ENCODE measurements at regions not wholly inside any gene's neighbourhood (a gene's known extent, or its start where the extent isn't known, plus 50 kb on each side); places are given as distances from the start of the nearest gene placed in this dataset.

- no peaks in the 10 kb centered on the region for H3K27me3 ChIP-seq (ENCODE audit: insufficient read depth, low read length, poor library complexity, severe bottlenecking)
- H3K36me3 ChIP-seq (ENCODE audit: insufficient read depth, low read length) = no peaks in the 10 kb centered on the region
- TF ChIP-seq CTCF (conservative IDR thresholded peaks at IDR 0.05; ENCODE audit: low read length) (no peak), EZH2phosphoT487 (IDR thresholded peaks at IDR 0.05; ENCODE audit: borderline replicate concordance) (no peak)
- no peak overlapping the region for H3K9ac ChIP-seq (ENCODE audit: low read depth, low read length, poor library complexity, severe bottlenecking)
- H2AFZ ChIP-seq (ENCODE audit: low read length) = 0 out of 2 replicates have a peak overlapping the region, but pooled peaks have one; percentile 40
- no peaks in the 10 kb centered on the region for H3F3A ChIP-seq (ENCODE audit: low read depth)
- no peaks in the 10 kb centered on the region for H3K4me1 ChIP-seq (ENCODE audit: insufficient read depth, low read length, poor library complexity, severe bottlenecking)
- H3K4me2 ChIP-seq (ENCODE audit: low read depth, low read length, poor library complexity, severe bottlenecking) = no peak overlapping the region
- no peaks in the 10 kb centered on the region for H3K79me2 ChIP-seq (ENCODE audit: insufficient read depth, low read length)
- H3K9me2 ChIP-seq (replicated peaks; ENCODE audit: low read depth, low read length) = no peaks in the 10 kb centered on the region
- H3K9me3 ChIP-seq (ENCODE audit: insufficient read depth, low read depth, low read length) = peaks cover 5% of the 10 kb centered on the region
- no peak overlapping the region for H3K4me3 ChIP-seq (ENCODE audit: low read length, poor library complexity, severe bottlenecking)
- no peaks in the 10 kb centered on the region for H4K20me1 ChIP-seq (ENCODE audit: insufficient read depth, low read length, poor library complexity, severe bottlenecking)
Observed at GRCh38 chr9:82645600-82645999, 417.3 kb downstream of the RASEF start.

GRCh38 chr9:82650368-82650767 lies 412.6 kb downstream of the RASEF start:
- no peak for TF ChIP-seq CTCF (conservative IDR thresholded peaks at IDR 0.05; ENCODE audit: low read length)
- TF ChIP-seq EZH2phosphoT487 (IDR thresholded peaks at IDR 0.05; ENCODE audit: borderline replicate concordance) = no peak
- no peak overlapping the region for H3K4me2 ChIP-seq (ENCODE audit: low read depth, low read length, poor library complexity, severe bottlenecking)
- H2AFZ ChIP-seq (ENCODE audit: low read length) = no peak overlapping the region
- no peaks in the 10 kb centered on the region for H3F3A ChIP-seq (ENCODE audit: low read depth)
- no peaks in the 10 kb centered on the region for H3K9me2 ChIP-seq (replicated peaks; ENCODE audit: low read depth, low read length)
- no peaks in the 10 kb centered on the region for H3K79me2 ChIP-seq (ENCODE audit: insufficient read depth, low read length)
- no peaks in the 10 kb centered on the region for H4K20me1 ChIP-seq (ENCODE audit: insufficient read depth, low read length, poor library complexity, severe bottlenecking)
- no peaks in the 10 kb centered on the region for H3K27me3 ChIP-seq (ENCODE audit: insufficient read depth, low read length, poor library complexity, severe bottlenecking)
- peaks cover 9% of the 10 kb centered on the region for H3K9me3 ChIP-seq (ENCODE audit: insufficient read depth, low read depth, low read length)
- H3K4me1 ChIP-seq (ENCODE audit: insufficient read depth, low read length, poor library complexity, severe bottlenecking) = no peaks in the 10 kb centered on the region
- H3K9ac ChIP-seq (ENCODE audit: low read depth, low read length, poor library complexity, severe bottlenecking) = no peak overlapping the region
- no peak overlapping the region for H3K4me3 ChIP-seq (ENCODE audit: low read length, poor library complexity, severe bottlenecking)
- no peaks in the 10 kb centered on the region for H3K36me3 ChIP-seq (ENCODE audit: insufficient read depth, low read length)

GRCh38 chr9:82651474-82651873 lies 411.5 kb downstream of the RASEF start:
- Histone ChIP-seq H3K4me1 (ENCODE audit: insufficient read depth, low read length, poor library complexity, severe bottlenecking) (no peaks in the 10 kb centered on the region), H3K27me3 (ENCODE audit: insufficient read depth, low read length, poor library complexity, severe bottlenecking) (no peaks in the 10 kb centered on the region), H2AFZ (ENCODE audit: low read length) (no peak overlapping the region), H3K9me3 (ENCODE audit: insufficient read depth, low read depth, low read length) (peaks cover 9% of the 10 kb centered on the region), H3K79me2 (ENCODE audit: insufficient read depth, low read length) (no peaks in the 10 kb centered on the region), H3K4me3 (ENCODE audit: low read length, poor library complexity, severe bottlenecking) (no peak overlapping the region), H4K20me1 (ENCODE audit: insufficient read depth, low read length, poor library complexity, severe bottlenecking) (no peaks in the 10 kb centered on the region), H3K9me2 (replicated peaks; ENCODE audit: low read depth, low read length) (no peaks in the 10 kb centered on the region), H3K4me2 (ENCODE audit: low read depth, low read length, poor library complexity, severe bottlenecking) (no peak overlapping the region), H3F3A (ENCODE audit: low read depth) (no peaks in the 10 kb centered on the region), H3K36me3 (ENCODE audit: insufficient read depth, low read length) (no peaks in the 10 kb centered on the region), H3K9ac (ENCODE audit: low read depth, low read length, poor library complexity, severe bottlenecking) (no peak overlapping the region)
- TF ChIP-seq CTCF (conservative IDR thresholded peaks at IDR 0.05; ENCODE audit: low read length) (no peak), EZH2phosphoT487 (IDR thresholded peaks at IDR 0.05; ENCODE audit: borderline replicate concordance) (no peak)

Data from Loucy (cell line).